K562 (cell line): ENCODE measurements at regions not wholly inside any gene's neighbourhood (a gene's known extent, or its start where the extent isn't known, plus 50 kb on each side); places are given as distances from the start of the nearest gene placed in this dataset.

Source experiments
- ATAC-seq: fragments of 200-7000 bp; cut with Tn5 transposase; 3 replicates; pipeline ENCODE4 v1.9.1; 2020; ENCODE audit warnings: moderate library complexity
- BruUV-seq: library from RNA; stranded (reverse); fragments of 400-500 nt; replicated peaks from 2 replicates; lab custom pipeline; 2021; lab: Mats Ljungman, UMichigan
- CTCF ChIA-PET: fragments of 300-600 bp; formaldehyde crosslinking; extraction: SDS; loops from one replicate; lab custom pipeline; 2021; ENCODE audit warnings: low intra/inter-chr PET ratio; lab: Yijun Ruan, JAX
- POLR2A ChIA-PET: fragments of 300-600, 350-650 bp; sonication (Branson Sonifier 250); formaldehyde crosslinking; extraction: SDS; loops from one replicate; lab custom pipeline; 2021; ENCODE audit warnings: antibody characterized with exemption, inconsistent platforms; lab: Yijun Ruan, JAX
- DNase-seq, 4 experiments: peaks; one replicate each; pipeline versions ENCODE4 v3.0.0 to v3.0.0-alpha.2; 2011 to 2018; ENCODE audit warnings: low spot score in 3 of 4, mixed read lengths in 3 of 4; ENCODE audit errors: extremely low read depth in 1 of 4
- FAIRE-seq: peaks from 2 replicates; lab custom pipeline; 2011; peaks lifted over from hg19 to GRCh38; lab: Jason Lieb, UNC
- H2AFZ ChIP-seq: 2 replicates; pipeline ENCODE4 v1.6.0; 2011; ENCODE audit warnings: low read depth, low read length, control low read depth, inconsistent platforms
- H3K27ac ChIP-seq: fragments of 200-600 bp; 3 replicates; pipeline ENCODE4 v1.8.0; 2011; ENCODE audit warnings: low read depth, mild to moderate bottlenecking, control low read depth, inconsistent platforms, low read length, moderate library complexity, mixed read lengths; ENCODE audit errors: extremely low read depth
- H3K27me3 ChIP-seq, 2 experiments: fragments of 300-600 bp in 1 of 2; 2 replicates in 1 of 2; 3 replicates in 1 of 2; pipeline versions ENCODE4 v1.6.0 to v1.8.0; 2011; ENCODE audit warnings: inconsistent platforms in 2 of 2, low read length in 2 of 2, mild to moderate bottlenecking in 1 of 2, mixed read lengths in 1 of 2, moderate library complexity in 1 of 2; ENCODE audit not compliant: control insufficient read depth in 2 of 2, insufficient read depth in 2 of 2
- H3K36me3 ChIP-seq: fragments of 300-600 bp; 3 replicates; pipeline ENCODE4 v1.8.0; 2011; ENCODE audit warnings: mild to moderate bottlenecking, low read length, inconsistent platforms; ENCODE audit not compliant: control insufficient read depth, insufficient read depth
- H3K4me1 ChIP-seq, 2 experiments: fragments of 200-600 bp in 1 of 2; replicated peaks in 1 of 2; 2 replicates in 1 of 2; 3 replicates in 1 of 2; pipeline versions ENCODE4 v1.5.1 to v1.8.0; 2011; ENCODE audit warnings: inconsistent platforms in 2 of 2, low read length in 2 of 2, mild to moderate bottlenecking in 1 of 2, mixed read lengths in 1 of 2, moderate library complexity in 1 of 2; ENCODE audit not compliant: control insufficient read depth in 2 of 2, insufficient read depth in 2 of 2
- H3K4me2 ChIP-seq: 2 replicates; pipeline ENCODE4 v1.6.1; 2011; ENCODE audit warnings: low read length, control low read depth, inconsistent platforms, mixed read lengths; ENCODE audit not compliant: insufficient read depth
- H3K4me3 ChIP-seq: fragments of 200-600 bp; sonication (generic), shearing (Covaris generic); 2 replicates; pipeline ENCODE4 v1.5.1; 2016; ENCODE audit warnings: control low read depth, inconsistent platforms
- H3K79me2 ChIP-seq: fragments of 200-600 bp; 3 replicates; pipeline ENCODE4 v1.8.0; 2011; ENCODE audit warnings: low read length, inconsistent platforms; ENCODE audit not compliant: control insufficient read depth, insufficient read depth
- H3K9ac ChIP-seq, 2 experiments: 2 replicates each; pipeline versions ENCODE4 v1.6.0 to v1.6.1; 2011; ENCODE audit warnings: low read depth in 2 of 2, low read length in 2 of 2, control low read depth in 1 of 2, inconsistent platforms in 1 of 2, mild to moderate bottlenecking in 1 of 2, mixed read lengths in 1 of 2; ENCODE audit not compliant: insufficient read depth in 1 of 2
- H3K9me1 ChIP-seq: one replicate; pipeline ENCODE4 v1.6.0; 2011; ENCODE audit warnings: inconsistent platforms, mild to moderate bottlenecking, low read length, moderate library complexity; ENCODE audit not compliant: control insufficient read depth, insufficient read depth
- H3K9me3 ChIP-seq: replicated peaks from 2 replicates; pipeline ENCODE4 v1.5.1; 2011; ENCODE audit warnings: low read depth, low read length, inconsistent platforms; ENCODE audit not compliant: control insufficient read depth, insufficient read depth
- H4K20me1 ChIP-seq: replicated peaks from 2 replicates; pipeline ENCODE4 v1.6.1; 2011; ENCODE audit warnings: low read length, inconsistent platforms, mixed read lengths; ENCODE audit not compliant: control insufficient read depth, insufficient read depth
- BCL6 ChIP-seq: fragments of 250-450 bp; sonication (Bioruptor Pico); IDR thresholded peaks from 2 replicates; pipeline ENCODE4 v1.4.0; 2020
- BDP1 ChIP-seq: IDR thresholded peaks from 3 replicates; pipeline ENCODE4 v1.6.1; 2011; ENCODE audit not compliant: insufficient read length, insufficient read depth
- CREBBP ChIP-seq: IDR thresholded peaks from one replicate; pipeline ENCODE4 v1.6.1; 2012; ENCODE audit warnings: low read depth, mild to moderate bottlenecking, control low read depth, inconsistent platforms, low read length
- EHMT2 ChIP-seq: fragments of 450-650 bp; IDR thresholded peaks from 2 replicates; pipeline ENCODE4 v1.6.1; 2018; ENCODE audit warnings: antibody characterized with exemption
- ELF2 ChIP-seq: fragments of 250-450 bp; sonication (Bioruptor Pico); IDR thresholded peaks from 2 replicates; pipeline ENCODE4 v1.5.0; 2021; ENCODE audit warnings: mild to moderate bottlenecking
- ESRRB ChIP-seq: fragments of 250-450 bp; sonication (Bioruptor Pico); IDR thresholded peaks from 2 replicates; pipeline ENCODE4 v1.5.0; 2020; ENCODE audit warnings: mild to moderate bottlenecking, moderate library complexity, borderline replicate concordance
- SRSF1 ChIP-seq: fragments of 200-400 bp; formaldehyde crosslinking; IDR thresholded peaks from 2 replicates; pipeline ENCODE4 v1.6.1; 2017; ENCODE audit warnings: mild to moderate bottlenecking, low read depth, low read length, moderate library complexity
- THRAP3 ChIP-seq: fragments of 450-650 bp; IDR thresholded peaks from 2 replicates; pipeline ENCODE4 v1.6.1; 2016; ENCODE audit warnings: mild to moderate bottlenecking, inconsistent platforms, borderline replicate concordance
- ZC3H11A ChIP-seq: IDR thresholded peaks from 2 replicates; pipeline ENCODE4 v1.6.1; 2012; ENCODE audit warnings: low read depth, low read length, improper control_type of control experiment
- ZNF121 ChIP-seq: sonication (generic); formaldehyde crosslinking; conservative IDR thresholded peaks from 2 replicates; pipeline ENCODE4 v1.8.0; 2022; ENCODE audit warnings: missing genetic modification reagents
- ZNF174 ChIP-seq: fragments of 250-450 bp; sonication (Bioruptor Pico); IDR thresholded peaks from 2 replicates; pipeline ENCODE4 v1.4.0; 2020; ENCODE audit warnings: mild to moderate bottlenecking
- ZNF253 ChIP-seq: fragments of 250-450 bp; sonication (Bioruptor Pico); conservative IDR thresholded peaks from 2 replicates; pipeline ENCODE4 v1.6.1; 2021; ENCODE audit warnings: mild to moderate bottlenecking
- ZNF311 ChIP-seq: fragments of 250-450 bp; sonication (Bioruptor Pico); IDR thresholded peaks from 2 replicates; pipeline ENCODE4 v1.4.0; 2020; ENCODE audit warnings: mild to moderate bottlenecking, moderate library complexity
- ZNF511 ChIP-seq: sonication (generic); formaldehyde crosslinking; IDR thresholded peaks from 2 replicates; pipeline ENCODE4 v1.8.0; 2022; ENCODE audit warnings: mild to moderate bottlenecking, missing genetic modification reagents
- ZNF512 ChIP-seq: IDR thresholded peaks from 2 replicates; pipeline ENCODE4 v1.6.1; 2016; ENCODE audit warnings: missing genetic modification characterization, missing compliant biosample characterization
- ZNF609 ChIP-seq: sonication (generic); formaldehyde crosslinking; IDR thresholded peaks from 2 replicates; pipeline ENCODE4 v1.8.1; 2023; ENCODE audit warnings: missing genetic modification reagents, mild to moderate bottlenecking, borderline replicate concordance
- ZSCAN29 ChIP-seq: fragments of 450-650 bp; IDR thresholded peaks from 2 replicates; pipeline ENCODE4 v1.6.1; 2017
- in situ Hi-C: fragments of 300-500 bp; cut with MboI; formaldehyde crosslinking; loops from 4 replicates; pipeline ENCODE4 v1.15.0; 2018; ENCODE audit warnings: inconsistent platforms, mixed read lengths
- intact Hi-C: fragments of 100-400 bp; cut with micrococcal nuclease; formaldehyde crosslinking; loops from 2 replicates; pipeline ENCODE4 v1.14.2; 2022

GRCh38 chr3:73939985-73940384 is 315.2 kb upstream of the PDZRN3 start:
- Histone ChIP-seq H3K36me3 (no peaks in the 10 kb centered on the region), H3K9me3 (no peaks in the 10 kb centered on the region), H3K4me2 (no peak overlapping the region), H3K9ac (no peak overlapping the region), H2AFZ (no peak overlapping the region), H3K4me1 (no peaks in the 10 kb centered on the region), H3K27ac (no peak overlapping the region), H4K20me1 (no peaks in the 10 kb centered on the region), H3K27me3 (no peaks in the 10 kb centered on the region), H3K4me3 (no peak overlapping the region), H3K9me1 (no peaks in the 10 kb centered on the region), H3K79me2 (no peaks in the 10 kb centered on the region)
- ChIA-PET CTCF (no interaction called here), POLR2A (no interaction called here)
- in situ Hi-C loops, result no loop called here
- no peak for TF ChIP-seq ZNF511 (CRISPR knock-in tag)
- no peak for TF ChIP-seq ZNF609
- no peak for TF ChIP-seq ZNF512 (tag)
- TF ChIP-seq ZC3H11A, result no peak
- TF ChIP-seq ZNF311 (CRISPR knock-in tag), result no peak
- TF ChIP-seq BDP1, result no peak
- no peak for TF ChIP-seq BCL6 (CRISPR knock-in tag)
- no peak for TF ChIP-seq ESRRB (CRISPR knock-in tag)
- TF ChIP-seq ELF2 (CRISPR knock-in tag), result no peak
- no peak for TF ChIP-seq ZNF253 (CRISPR knock-in tag)
- no peak for TF ChIP-seq THRAP3
- TF ChIP-seq SRSF1, result no peak
- TF ChIP-seq ZNF174 (CRISPR knock-in tag), result no peak
- no peak for TF ChIP-seq ZSCAN29
- no peak for TF ChIP-seq EHMT2
- TF ChIP-seq ZNF121 (CRISPR knock-in tag), result no peak
- no peak for TF ChIP-seq CREBBP
- FAIRE-seq (no peak), DNase-seq (no peak), ATAC-seq (no peak)
- BruUV-seq, result no TSS peak
- intact Hi-C loops, result no loop called here
